ENCODE measurements at regions not wholly inside any gene's neighbourhood (a gene's known extent, or its start where the extent isn't known, plus 50 kb on each side); places are given as distances from the start of the nearest gene placed in this dataset.

DNA sequence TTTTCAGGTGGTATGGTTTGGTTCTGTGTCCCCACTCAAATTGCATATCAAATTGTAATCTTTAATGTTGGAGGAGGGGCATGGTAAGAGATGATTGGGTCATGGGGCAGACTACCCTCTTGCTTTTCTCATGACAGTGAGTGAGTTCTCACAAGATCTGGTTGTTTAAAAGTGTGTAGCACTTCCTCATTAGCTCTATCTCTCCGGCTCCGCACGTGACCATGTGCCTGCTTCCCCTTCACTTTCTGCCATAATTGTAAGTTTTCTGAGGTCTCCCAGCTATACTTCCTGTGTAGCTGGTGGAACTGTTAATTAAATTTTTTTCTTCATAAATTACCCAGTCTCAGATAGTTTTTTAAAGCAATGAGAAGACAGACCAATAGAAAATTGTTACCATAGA, 843.2 kb downstream of the AMY1C start:
- Histone ChIP-seq H3K9me3 (ENCODE audit: insufficient read depth, low read length, severe bottlenecking) (no peaks in the 10 kb centered on the region), H3K4me2 (ENCODE audit: insufficient read depth, low read length) (no peak overlapping the region), H3K9ac (ENCODE audit: low read depth, low read length) (no peak overlapping the region), H3K27ac (ENCODE audit: low read length) (no peak overlapping the region), H3K4me3 (ENCODE audit: low read depth in 1 of 2, low read length in 2 of 2) (no peak overlapping the region), H3K27me3 (ENCODE audit: insufficient read depth, low read length, poor library complexity) (no peaks in the 10 kb centered on the region), H3K36me3 (ENCODE audit: insufficient read depth, low read length) (no peaks in the 10 kb centered on the region), H2AFZ (ENCODE audit: low read depth, low read length) (no peak overlapping the region), H3K4me1 (ENCODE audit: insufficient read depth, low read length) (no peaks in the 10 kb centered on the region), H4K20me1 (ENCODE audit: insufficient read depth, low read length) (no peaks in the 10 kb centered on the region), H3K79me2 (ENCODE audit: insufficient read depth, low read length) (no peaks in the 10 kb centered on the region)
- ATAC-seq (ENCODE audit: insufficient read depth, low read depth) = no peak
- TF ChIP-seq, protein P1, sequence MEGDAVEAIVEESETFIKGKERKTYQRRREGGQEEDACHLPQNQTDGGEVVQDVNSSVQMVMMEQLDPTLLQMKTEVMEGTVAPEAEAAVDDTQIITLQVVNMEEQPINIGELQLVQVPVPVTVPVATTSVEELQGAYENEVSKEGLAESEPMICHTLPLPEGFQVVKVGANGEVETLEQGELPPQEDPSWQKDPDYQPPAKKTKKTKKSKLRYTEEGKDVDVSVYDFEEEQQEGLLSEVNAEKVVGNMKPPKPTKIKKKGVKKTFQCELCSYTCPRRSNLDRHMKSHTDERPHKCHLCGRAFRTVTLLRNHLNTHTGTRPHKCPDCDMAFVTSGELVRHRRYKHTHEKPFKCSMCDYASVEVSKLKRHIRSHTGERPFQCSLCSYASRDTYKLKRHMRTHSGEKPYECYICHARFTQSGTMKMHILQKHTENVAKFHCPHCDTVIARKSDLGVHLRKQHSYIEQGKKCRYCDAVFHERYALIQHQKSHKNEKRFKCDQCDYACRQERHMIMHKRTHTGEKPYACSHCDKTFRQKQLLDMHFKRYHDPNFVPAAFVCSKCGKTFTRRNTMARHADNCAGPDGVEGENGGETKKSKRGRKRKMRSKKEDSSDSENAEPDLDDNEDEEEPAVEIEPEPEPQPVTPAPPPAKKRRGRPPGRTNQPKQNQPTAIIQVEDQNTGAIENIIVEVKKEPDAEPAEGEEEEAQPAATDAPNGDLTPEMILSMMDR (IDR thresholded peaks at IDR 0.05; ENCODE audit: borderline replicate concordance, extremely low read depth, low read length, poor library complexity, severe bottlenecking) = no peak
- no peak for TF ChIP-seq EZH2 (IDR thresholded peaks at IDR 0.05; ENCODE audit: borderline replicate concordance, low read depth, low read length, severe bottlenecking)
- DNase-seq = no peak

DNA sequence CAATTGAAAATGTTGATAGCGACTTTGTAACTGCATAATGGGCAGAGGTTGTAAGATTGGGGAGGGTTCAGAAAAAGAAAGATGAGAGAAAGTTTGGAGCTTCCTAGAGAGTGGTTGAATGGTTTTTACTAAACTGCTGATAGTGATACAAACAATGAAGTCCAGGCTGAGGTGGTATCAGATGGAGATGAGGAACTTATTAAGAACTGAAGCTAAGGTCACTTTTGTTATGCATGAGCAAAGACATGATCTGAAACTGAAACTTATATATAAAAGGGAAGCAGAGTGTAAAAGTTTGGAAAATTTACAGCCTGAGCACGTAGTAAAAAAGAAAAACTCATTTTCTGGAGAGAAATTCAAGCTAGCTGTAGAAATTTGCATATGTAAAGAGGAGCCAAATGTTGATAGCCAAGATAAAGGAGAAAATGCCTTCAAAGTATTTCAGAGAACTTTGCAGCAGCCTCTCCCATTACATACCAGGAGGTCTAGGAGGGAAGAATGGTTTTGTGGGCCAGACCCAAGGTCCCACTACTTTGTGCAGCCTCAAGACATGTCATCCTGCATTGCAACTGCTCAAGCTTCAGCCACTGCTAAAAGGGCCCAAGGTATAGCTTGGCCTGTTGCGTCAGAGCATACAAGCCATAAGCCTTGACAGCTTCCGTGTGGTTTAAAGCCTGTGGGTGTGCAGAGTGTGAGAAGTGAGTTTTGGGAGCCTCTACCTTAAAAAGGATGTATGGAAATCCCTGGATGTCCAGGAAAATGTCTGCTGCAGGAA, 843.9 kb downstream of the AMY1C start:
- Histone ChIP-seq H2AFZ (ENCODE audit: low read depth, low read length) (no peak overlapping the region; the same call in 1 of the 2 replicates), H4K20me1 (ENCODE audit: insufficient read depth, low read length) (no peaks in the 10 kb centered on the region), H3K4me3 (ENCODE audit: low read depth in 1 of 2, low read length in 2 of 2) (no peak overlapping the region), H3K4me1 (ENCODE audit: insufficient read depth, low read length) (no peaks in the 10 kb centered on the region), H3K9ac (ENCODE audit: low read depth, low read length) (no peak overlapping the region), H3K79me2 (ENCODE audit: insufficient read depth, low read length) (no peaks in the 10 kb centered on the region), H3K9me3 (ENCODE audit: insufficient read depth, low read length, severe bottlenecking) (no peaks in the 10 kb centered on the region), H3K27ac (ENCODE audit: low read length) (no peak overlapping the region), H3K27me3 (ENCODE audit: insufficient read depth, low read length, poor library complexity) (no peaks in the 10 kb centered on the region), H3K4me2 (ENCODE audit: insufficient read depth, low read length) (no peak overlapping the region), H3K36me3 (ENCODE audit: insufficient read depth, low read length) (no peaks in the 10 kb centered on the region)
- ATAC-seq (ENCODE audit: insufficient read depth, low read depth) (no peak), DNase-seq (no peak)
- no peak for TF ChIP-seq EZH2 (IDR thresholded peaks at IDR 0.05; ENCODE audit: borderline replicate concordance, low read depth, low read length, severe bottlenecking)
- TF ChIP-seq, protein P1 (IDR thresholded peaks at IDR 0.05; ENCODE audit: borderline replicate concordance, extremely low read depth, low read length, poor library complexity, severe bottlenecking) = no peak

DNA sequence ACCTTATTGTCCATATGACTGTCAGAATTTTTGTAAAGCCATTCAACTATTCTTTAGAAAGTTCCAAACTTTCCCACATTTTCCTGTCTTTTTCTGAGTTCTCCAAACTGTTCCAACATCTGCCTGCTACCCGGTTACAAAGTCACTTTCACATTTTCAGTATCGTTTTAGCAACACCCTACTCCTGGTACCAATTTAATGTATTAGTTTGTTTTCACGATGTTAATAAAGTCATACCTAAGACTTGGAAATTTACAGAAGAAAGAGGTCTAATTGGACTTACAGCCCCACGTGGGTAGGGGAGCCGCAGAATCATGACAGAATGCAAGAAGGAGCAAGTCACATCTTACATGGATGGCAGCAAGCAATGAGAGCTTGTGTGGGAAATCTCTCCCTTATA, 867.8 kb downstream of the AMY1C start:
- TF ChIP-seq, protein P1 (IDR thresholded peaks at IDR 0.05; ENCODE audit: borderline replicate concordance, extremely low read depth, low read length, poor library complexity, severe bottlenecking) = no peak
- TF ChIP-seq EZH2 (IDR thresholded peaks at IDR 0.05; ENCODE audit: borderline replicate concordance, low read depth, low read length, severe bottlenecking) = no peak
- Histone ChIP-seq H4K20me1 (ENCODE audit: insufficient read depth, low read length) (no peaks in the 10 kb centered on the region), H2AFZ (ENCODE audit: low read depth, low read length) (no peak overlapping the region), H3K27ac (ENCODE audit: low read length) (no peak overlapping the region), H3K4me1 (ENCODE audit: insufficient read depth, low read length) (no peaks in the 10 kb centered on the region), H3K9ac (ENCODE audit: low read depth, low read length) (no peak overlapping the region), H3K36me3 (ENCODE audit: insufficient read depth, low read length) (no peaks in the 10 kb centered on the region), H3K4me2 (ENCODE audit: insufficient read depth, low read length) (no peak overlapping the region), H3K4me3 (ENCODE audit: low read depth in 1 of 2, low read length in 2 of 2) (no peak overlapping the region), H3K27me3 (ENCODE audit: insufficient read depth, low read length, poor library complexity) (no peaks in the 10 kb centered on the region), H3K79me2 (ENCODE audit: insufficient read depth, low read length) (no peaks in the 10 kb centered on the region), H3K9me3 (ENCODE audit: insufficient read depth, low read length, severe bottlenecking) (peaks cover 10% of the 10 kb centered on the region)
- DNase-seq (no peak), ATAC-seq (ENCODE audit: insufficient read depth, low read depth) (no peak)
